ENCODE measurements at regions not wholly inside any gene's neighbourhood (a gene's known extent, or its start where the extent isn't known, plus 50 kb on each side); places are given as distances from the start of the nearest gene placed in this dataset.

DNA sequence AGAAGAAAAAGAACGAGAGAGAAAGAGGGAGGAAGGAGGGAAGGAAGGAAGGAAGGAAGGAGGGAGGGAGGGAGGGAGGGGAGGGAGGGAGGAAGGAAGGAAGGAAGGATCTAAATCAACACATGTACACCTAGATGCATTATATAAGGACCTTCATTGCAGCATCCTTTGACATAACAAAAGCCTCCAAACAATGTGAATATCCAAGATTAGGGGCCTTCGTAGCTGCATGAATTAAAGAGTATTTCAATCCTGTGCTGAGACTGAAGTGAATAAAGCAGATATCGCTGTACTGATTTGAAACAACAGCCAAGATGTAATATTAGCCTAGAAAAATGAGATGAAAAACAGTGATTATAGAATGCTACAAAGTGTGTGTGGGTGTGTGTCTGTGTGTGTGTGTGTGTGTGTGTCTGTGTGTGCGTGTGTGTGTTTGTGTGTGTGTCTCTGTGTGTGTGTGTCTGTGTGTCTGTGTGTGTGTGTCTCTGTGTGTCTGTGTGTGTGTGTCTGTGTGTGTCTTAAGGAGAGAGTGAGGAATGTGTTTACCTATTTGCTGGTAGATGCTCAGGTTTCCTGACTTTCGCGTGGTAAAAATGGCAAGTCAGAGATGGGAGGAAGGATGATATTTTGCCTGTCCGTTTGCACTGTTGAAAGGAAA, 129.0 kb upstream of the PTPN1 start:
- H3K9me3 Mint-ChIP-seq: no peaks in the 10 kb centered on the region
- H3K27me3 Mint-ChIP-seq: no peaks in the 10 kb centered on the region
- no peak overlapping the region for H3K4me3 Mint-ChIP-seq
- DNase-seq: no peak
- peak overlapping the region; percentile 67 for H3K27ac Mint-ChIP-seq
- H3K36me3 Mint-ChIP-seq (ENCODE audit: low read depth): no peaks in the 10 kb centered on the region
- TF ChIP-seq, protein P1, sequence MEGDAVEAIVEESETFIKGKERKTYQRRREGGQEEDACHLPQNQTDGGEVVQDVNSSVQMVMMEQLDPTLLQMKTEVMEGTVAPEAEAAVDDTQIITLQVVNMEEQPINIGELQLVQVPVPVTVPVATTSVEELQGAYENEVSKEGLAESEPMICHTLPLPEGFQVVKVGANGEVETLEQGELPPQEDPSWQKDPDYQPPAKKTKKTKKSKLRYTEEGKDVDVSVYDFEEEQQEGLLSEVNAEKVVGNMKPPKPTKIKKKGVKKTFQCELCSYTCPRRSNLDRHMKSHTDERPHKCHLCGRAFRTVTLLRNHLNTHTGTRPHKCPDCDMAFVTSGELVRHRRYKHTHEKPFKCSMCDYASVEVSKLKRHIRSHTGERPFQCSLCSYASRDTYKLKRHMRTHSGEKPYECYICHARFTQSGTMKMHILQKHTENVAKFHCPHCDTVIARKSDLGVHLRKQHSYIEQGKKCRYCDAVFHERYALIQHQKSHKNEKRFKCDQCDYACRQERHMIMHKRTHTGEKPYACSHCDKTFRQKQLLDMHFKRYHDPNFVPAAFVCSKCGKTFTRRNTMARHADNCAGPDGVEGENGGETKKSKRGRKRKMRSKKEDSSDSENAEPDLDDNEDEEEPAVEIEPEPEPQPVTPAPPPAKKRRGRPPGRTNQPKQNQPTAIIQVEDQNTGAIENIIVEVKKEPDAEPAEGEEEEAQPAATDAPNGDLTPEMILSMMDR (IDR thresholded peaks at IDR 0.05): no peak
- no peak for ATAC-seq
- ChIA-PET POLR2A (interaction anchor here (0.7 kb wide), 1 partner anchor 237 kb away, joined by 3 read pairs; no protein-coding TSS in a partner anchor), CTCF (no interaction called here)
- intact Hi-C loops (cut with micrococcal nuclease): no loop called here
- peaks cover 46% of the 10 kb centered on the region for H3K4me1 Mint-ChIP-seq (ENCODE audit: low read depth)

DNA sequence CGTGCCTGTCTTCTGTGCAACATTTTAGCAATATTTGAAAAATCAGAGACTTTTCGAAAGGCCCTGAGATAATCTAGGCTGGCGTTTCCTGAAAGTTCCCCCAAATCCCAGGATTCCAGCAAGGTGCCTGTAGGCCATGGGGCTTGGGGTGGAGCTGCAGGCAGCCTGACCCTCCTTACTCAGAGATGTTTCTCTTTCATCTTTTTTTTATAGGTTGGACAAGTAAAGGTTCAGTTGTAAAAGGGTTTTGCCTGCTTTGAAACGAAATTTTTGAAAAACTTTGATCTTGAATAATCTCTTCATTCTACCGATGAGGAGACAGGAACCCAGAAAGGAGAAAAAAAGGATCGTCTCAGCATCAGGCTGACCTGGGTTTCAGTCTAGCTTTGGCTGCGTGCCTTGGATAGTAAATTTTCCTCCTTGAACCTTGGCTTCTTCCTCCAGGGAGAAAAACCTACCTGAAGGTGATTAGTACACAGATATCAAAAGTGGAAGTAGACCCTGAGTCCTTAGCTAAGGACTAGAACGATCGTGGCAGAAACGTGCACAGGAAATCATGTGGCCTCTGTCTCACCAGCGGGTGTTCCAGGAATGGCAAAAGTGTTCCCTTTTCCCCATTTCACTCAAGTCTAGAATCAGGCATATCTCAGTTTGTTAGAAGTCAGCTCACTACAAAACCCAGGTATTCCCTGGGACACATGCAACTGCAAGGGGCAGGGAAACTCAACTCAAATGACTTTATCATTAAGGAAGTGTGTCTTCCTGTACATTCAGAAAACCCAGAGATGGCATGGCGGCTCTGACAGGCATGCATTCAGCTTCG, 128.2 kb upstream of the PTPN1 start:
- CTCF ChIA-PET: interaction anchor here (1.3 to 1.7 kb wide), 3 partner anchors 28 to 82 kb away, joined by 4 read pairs; no protein-coding TSS in a partner anchor
- peak overlapping the region; percentile 39 for H3K4me3 Mint-ChIP-seq
- intact Hi-C loops (cut with micrococcal nuclease): no loop called here
- H3K27me3 Mint-ChIP-seq: no peaks in the 10 kb centered on the region
- ATAC-seq (no peak), DNase-seq (peak; percentile 43)
- no peaks in the 10 kb centered on the region for H3K36me3 Mint-ChIP-seq (ENCODE audit: low read depth)
- peaks cover 51% of the 10 kb centered on the region for H3K4me1 Mint-ChIP-seq (ENCODE audit: low read depth)
- H3K27ac Mint-ChIP-seq: peak overlapping the region; percentile 86
- TF ChIP-seq, protein P1 (IDR thresholded peaks at IDR 0.05): no peak
- no peaks in the 10 kb centered on the region for H3K9me3 Mint-ChIP-seq
- POLR2A ChIA-PET: interaction anchor here (0.7 to 1.2 kb wide), 2 partner anchors 44 to 238 kb away, joined by 3 to 5 read pairs; no protein-coding TSS in a partner anchor

DNA sequence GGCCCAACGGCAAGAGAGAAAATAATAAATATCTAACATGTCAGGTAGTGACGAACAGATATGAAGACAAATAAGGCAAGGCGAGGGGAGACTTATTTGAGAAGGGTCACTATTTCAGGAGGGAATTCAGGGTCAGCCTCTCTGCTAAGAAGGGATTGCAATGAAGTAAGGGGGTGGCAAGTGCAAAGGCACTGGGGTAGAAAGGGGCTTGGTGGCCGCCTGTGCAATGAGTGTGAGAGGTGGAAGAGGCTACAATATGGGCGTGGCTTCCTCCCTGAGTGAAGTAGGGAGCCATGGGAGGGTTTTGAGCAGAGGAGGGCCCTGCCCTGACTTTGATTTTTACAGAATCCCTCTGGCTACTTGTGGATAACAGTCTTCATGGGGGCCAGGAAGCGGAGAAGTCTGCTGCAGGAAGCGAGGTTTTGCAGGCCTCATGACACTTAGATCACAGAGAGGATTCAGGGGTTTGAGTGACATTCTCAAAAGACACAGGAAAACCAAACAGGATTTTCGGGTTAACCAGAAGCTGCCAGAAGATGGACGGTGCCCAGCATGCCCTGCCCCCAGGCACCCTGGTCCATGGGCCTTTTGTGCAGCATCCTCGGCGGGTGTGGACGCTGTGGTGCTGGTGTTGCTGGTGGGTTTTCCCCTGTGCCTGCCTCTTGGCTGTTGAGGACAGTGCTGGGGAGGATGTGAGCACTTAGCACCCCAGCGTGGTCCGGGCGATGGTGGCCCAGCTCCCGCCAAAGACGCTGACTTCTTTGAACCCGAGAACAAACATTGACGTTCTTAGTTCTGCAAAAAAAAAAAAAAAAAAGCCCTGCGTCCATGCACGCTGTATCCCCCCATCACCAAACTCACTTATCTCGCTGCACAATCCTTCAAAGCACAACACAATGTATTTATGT, 124.2 kb upstream of the PTPN1 start:
- Mint-ChIP-seq H3K36me3 (ENCODE audit: low read depth) (no peaks in the 10 kb centered on the region), H3K27ac (peak overlapping the region; percentile 47), H3K4me1 (ENCODE audit: low read depth) (peaks cover 58% of the 10 kb centered on the region), H3K27me3 (no peaks in the 10 kb centered on the region), H3K9me3 (no peaks in the 10 kb centered on the region), H3K4me3 (peak overlapping the region; percentile 16)
- ATAC-seq: peak; percentile 86
- intact Hi-C loops (cut with micrococcal nuclease): no loop called here
- ChIA-PET CTCF (interaction anchor here (0.9 to 1.1 kb wide), 2 partner anchors 33 to 75 kb away, joined by 3 read pairs; no protein-coding TSS in a partner anchor), POLR2A (interaction anchor here (0.6 kb wide), 1 partner anchor 18 kb away, joined by 3 read pairs; no protein-coding TSS in a partner anchor)
- TF ChIP-seq, protein P1 (IDR thresholded peaks at IDR 0.05): no peak
- peak; percentile 83 for DNase-seq

DNA sequence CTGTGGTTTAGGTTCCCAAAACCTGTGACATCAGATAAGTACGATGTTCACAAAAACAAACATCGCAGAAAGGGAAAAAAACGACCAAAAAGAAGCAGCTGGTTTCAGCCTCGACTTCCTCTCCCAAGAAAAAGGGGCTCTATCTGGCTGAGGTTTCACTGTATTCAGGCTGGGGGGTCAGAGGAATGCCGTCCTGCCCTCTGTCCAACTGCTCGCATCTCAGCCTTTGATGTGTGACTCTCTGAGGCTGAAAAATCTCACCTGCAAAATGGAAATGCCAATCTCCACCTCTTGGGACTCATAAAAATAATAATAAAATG, 123.6 kb upstream of the PTPN1 start:
- Mint-ChIP-seq H3K4me3 (peak overlapping the region; percentile 16), H3K36me3 (ENCODE audit: low read depth) (no peaks in the 10 kb centered on the region), H3K27me3 (no peaks in the 10 kb centered on the region), H3K27ac (peak overlapping the region; percentile 47), H3K9me3 (no peaks in the 10 kb centered on the region), H3K4me1 (ENCODE audit: low read depth) (peaks cover 54% of the 10 kb centered on the region)
- ATAC-seq (no peak), DNase-seq (no peak)
- ChIA-PET POLR2A (no interaction called here), CTCF (interaction anchor here (0.9 kb wide), 1 partner anchor 74 kb away, joined by 3 read pairs; no protein-coding TSS in a partner anchor)
- intact Hi-C loops (cut with micrococcal nuclease): no loop called here
- TF ChIP-seq, protein P1 (IDR thresholded peaks at IDR 0.05): no peak
